CD4-positive, CD25-positive, alpha-beta regulatory T cell (primary cell): ENCODE measurements at regions not wholly inside any gene's neighbourhood (a gene's known extent, or its start where the extent isn't known, plus 50 kb on each side); places are given as distances from the start of the nearest gene placed in this dataset.

ENCODE experiments used
- ATAC-seq, 2 donors: fragments of 150-1000 bp; cut with Tn5 transposase; one replicate each; pipeline ENCODE4 v1.10.0; 2021; ENCODE audit warnings: low read depth in 2 of 2, moderate number of reproducible peaks in 2 of 2, moderate library complexity in 1 of 2
- DNase-seq, 3 donors: peaks; one replicate each; pipeline versions ENCODE4 v3.0.0 to v3.0.0-alpha.2; 2012 to 2022; ENCODE audit warnings: mixed read lengths in 1 of 3
- H3K27ac ChIP-seq: one replicate; pipeline ENCODE4 v1.7.0; 2013; ENCODE audit warnings: mild to moderate bottlenecking, low read length; ENCODE audit not compliant: insufficient read depth, poor library complexity, severe bottlenecking
- H3K27me3 ChIP-seq: one replicate; pipeline ENCODE4 v1.7.0; 2013; ENCODE audit warnings: low read length; ENCODE audit not compliant: control insufficient read depth, insufficient read depth
- H3K36me3 ChIP-seq: one replicate; pipeline ENCODE4 v1.7.0; 2013; ENCODE audit warnings: mild to moderate bottlenecking, low read length, moderate library complexity; ENCODE audit not compliant: control insufficient read depth, insufficient read depth
- H3K4me1 ChIP-seq: 2 replicates; pipeline ENCODE4 v1.7.0; 2013; ENCODE audit warnings: mild to moderate bottlenecking, low read length; ENCODE audit not compliant: insufficient read depth, control insufficient read depth, poor library complexity, severe bottlenecking
- H3K4me3 ChIP-seq: one replicate; pipeline ENCODE4 v1.7.0; 2013; ENCODE audit warnings: low read depth, mild to moderate bottlenecking, low read length, moderate library complexity
- H3K9me3 ChIP-seq, 2 experiments: 1 replicate in 1 of 2; 2 replicates in 1 of 2; pipeline ENCODE4 v1.7.0; 2013; ENCODE audit warnings: low read length in 2 of 2, mild to moderate bottlenecking in 1 of 2, moderate library complexity in 1 of 2; ENCODE audit not compliant: control insufficient read depth in 2 of 2
- H3K27ac Mint-ChIP-seq, 3 donors: one replicate each; pipeline ENCODE4 v1.8.0; 2020 to 2022; ENCODE audit warnings: mild to moderate bottlenecking in 3 of 3, mixed read lengths in 3 of 3, moderate library complexity in 2 of 3
- H3K27me3 Mint-ChIP-seq: one replicate; pipeline ENCODE4 v1.8.0; 2022; ENCODE audit warnings: mild to moderate bottlenecking, mixed read lengths
- H3K36me3 Mint-ChIP-seq: one replicate; pipeline ENCODE4 v1.8.0; 2020; ENCODE audit warnings: mixed read lengths
- H3K4me1 Mint-ChIP-seq, 4 donors: one replicate each; pipeline ENCODE4 v1.8.0; 2020 to 2022; ENCODE audit warnings: mixed read lengths in 4 of 4, mild to moderate bottlenecking in 1 of 4
- H3K4me3 Mint-ChIP-seq, 4 donors: one replicate each; pipeline ENCODE4 v1.8.0; 2020 to 2022; ENCODE audit warnings: mild to moderate bottlenecking in 4 of 4, mixed read lengths in 4 of 4, moderate library complexity in 3 of 4
- H3K9me3 Mint-ChIP-seq, 7 donors: one replicate each; pipeline ENCODE4 v1.8.0; 2020 to 2022; ENCODE audit warnings: mixed read lengths in 7 of 7, mild to moderate bottlenecking in 3 of 7, moderate library complexity in 2 of 7

GRCh38 chr5:44252545-44252944 lies 136.7 kb downstream of the FGF10 start:
- no peaks in the 10 kb centered on the region for H3K36me3 Mint-ChIP-seq
- no peak for ATAC-seq

GRCh38 chr5:44246986-44247385 lies 142.2 kb downstream of the FGF10 start:
- ATAC-seq: no peak
- Histone ChIP-seq H3K27me3 (no peaks in the 10 kb centered on the region), H3K36me3 (no peaks in the 10 kb centered on the region), H3K4me3 (no peak overlapping the region), H3K9me3 (no peaks in the 10 kb centered on the region), H3K4me1 (no peaks in the 10 kb centered on the region), H3K27ac (no peak overlapping the region)
- Mint-ChIP-seq H3K36me3 (no peaks in the 10 kb centered on the region), H3K4me1 (no peaks in the 10 kb centered on the region), H3K27me3 (no peaks in the 10 kb centered on the region), H3K4me3 (no peak overlapping the region), H3K9me3 (peaks cover 0 to 8% (median 1%) of the 10 kb centered on the region in 7 donors), H3K27ac (no peak overlapping the region)
- no peak for DNase-seq

More at GRCh38 chr5:44252545-44252944, 136.7 kb downstream of the FGF10 start:
- Mint-ChIP-seq H3K4me1 (no peaks in the 10 kb centered on the region), H3K27me3 (no peaks in the 10 kb centered on the region), H3K9me3 (peaks cover 0 to 6% (median 3%) of the 10 kb centered on the region in 7 donors), H3K27ac (no peak overlapping the region), H3K4me3 (no peak overlapping the region)
- H3K36me3 ChIP-seq: no peaks in the 10 kb centered on the region
- no peaks in the 10 kb centered on the region for H3K27me3 ChIP-seq
- H3K4me3 ChIP-seq: no peak overlapping the region
- no peaks in the 10 kb centered on the region for H3K9me3 ChIP-seq
- no peak for DNase-seq
- no peaks in the 10 kb centered on the region for H3K4me1 ChIP-seq
- H3K27ac ChIP-seq: no peak overlapping the region

- no peak overlapping the region for H3K27ac ChIP-seq
- no peaks in the 10 kb centered on the region for H3K9me3 ChIP-seq
- H3K27me3 ChIP-seq: no peaks in the 10 kb centered on the region
- Mint-ChIP-seq H3K4me3 (no peak overlapping the region), H3K4me1 (no peaks in the 10 kb centered on the region), H3K27me3 (no peaks in the 10 kb centered on the region), H3K36me3 (no peaks in the 10 kb centered on the region), H3K9me3 (peaks cover 0 to 8% (median 1%) of the 10 kb centered on the region in 7 donors), H3K27ac (no peak overlapping the region)
- H3K4me3 ChIP-seq: no peak overlapping the region
- DNase-seq (no peak), ATAC-seq (no peak)
- no peaks in the 10 kb centered on the region for H3K36me3 ChIP-seq
- H3K4me1 ChIP-seq: no peaks in the 10 kb centered on the region
These were observed 143.3 kb downstream of the FGF10 start for GRCh38 chr5:44245935-44246334.

GRCh38 chr5:44242791-44243190 lies 146.4 kb downstream of the FGF10 start:
- Histone ChIP-seq H3K9me3 (no peaks in the 10 kb centered on the region), H3K4me3 (no peak overlapping the region), H3K36me3 (no peaks in the 10 kb centered on the region), H3K27me3 (no peaks in the 10 kb centered on the region), H3K4me1 (no peaks in the 10 kb centered on the region), H3K27ac (no peak overlapping the region)
- Mint-ChIP-seq H3K27ac (no peak overlapping the region), H3K9me3 (peaks cover 0 to 4% (median 1%) of the 10 kb centered on the region in 7 donors), H3K27me3 (no peaks in the 10 kb centered on the region), H3K4me1 (no peaks in the 10 kb centered on the region), H3K4me3 (no peak overlapping the region), H3K36me3 (no peaks in the 10 kb centered on the region)
- ATAC-seq (no peak), DNase-seq (no peak)

- Mint-ChIP-seq H3K4me3 (no peak overlapping the region), H3K36me3 (no peaks in the 10 kb centered on the region), H3K27ac (no peak overlapping the region), H3K27me3 (no peaks in the 10 kb centered on the region), H3K4me1 (no peaks in the 10 kb centered on the region), H3K9me3 (peaks cover 0 to 12% (median 6%) of the 10 kb centered on the region in 7 donors)
- H3K9me3 ChIP-seq: peaks cover 0 to 3% of the 10 kb centered on the region in 2 experiments
- ATAC-seq (no peak), DNase-seq (no peak)
- H3K27me3 ChIP-seq: no peaks in the 10 kb centered on the region
- H3K27ac ChIP-seq: no peak overlapping the region
- H3K4me1 ChIP-seq: no peaks in the 10 kb centered on the region
- no peak overlapping the region for H3K4me3 ChIP-seq
- no peaks in the 10 kb centered on the region for H3K36me3 ChIP-seq
These were observed 153.2 kb downstream of the FGF10 start for GRCh38 chr5:44236040-44236439.

- Histone ChIP-seq H3K9me3 (peaks cover 0 to 3% of the 10 kb centered on the region in 2 experiments), H3K27me3 (no peaks in the 10 kb centered on the region), H3K36me3 (no peaks in the 10 kb centered on the region), H3K27ac (no peak overlapping the region), H3K4me1 (no peaks in the 10 kb centered on the region), H3K4me3 (no peak overlapping the region)
- peaks cover 0 to 22% (median 6%) of the 10 kb centered on the region in 7 donors for H3K9me3 Mint-ChIP-seq
- no peak overlapping the region for H3K27ac Mint-ChIP-seq
- H3K36me3 Mint-ChIP-seq: no peaks in the 10 kb centered on the region
- no peaks in the 10 kb centered on the region for H3K27me3 Mint-ChIP-seq
- no peak overlapping the region for H3K4me3 Mint-ChIP-seq
- DNase-seq (no peak), ATAC-seq (no peak)
- no peaks in the 10 kb centered on the region for H3K4me1 Mint-ChIP-seq
These were observed 155.5 kb downstream of the FGF10 start for GRCh38 chr5:44233691-44234090.

GRCh38 chr5:44225231-44226160 lies 163.7 kb downstream of the FGF10 start:
- H3K4me1 Mint-ChIP-seq: no peaks in the 10 kb centered on the region
- Histone ChIP-seq H3K9me3 (no peaks in the 10 kb centered on the region), H3K27ac (no peak overlapping the region), H3K4me3 (no peak overlapping the region), H3K4me1 (no peaks in the 10 kb centered on the region), H3K27me3 (no peaks in the 10 kb centered on the region), H3K36me3 (no peaks in the 10 kb centered on the region)
- peaks cover 0 to 7% (median 5%) of the 10 kb centered on the region in 7 donors for H3K9me3 Mint-ChIP-seq
- no peaks in the 10 kb centered on the region for H3K36me3 Mint-ChIP-seq
- H3K27ac Mint-ChIP-seq: no peak overlapping the region
- DNase-seq: no peak
- no peaks in the 10 kb centered on the region for H3K27me3 Mint-ChIP-seq
- no peak overlapping the region for H3K4me3 Mint-ChIP-seq
- ATAC-seq: no peak

- Histone ChIP-seq H3K4me1 (no peaks in the 10 kb centered on the region), H3K36me3 (no peaks in the 10 kb centered on the region), H3K27me3 (no peaks in the 10 kb centered on the region), H3K4me3 (no peak overlapping the region), H3K27ac (no peak overlapping the region), H3K9me3 (no peaks in the 10 kb centered on the region)
- Mint-ChIP-seq H3K27ac (no peak overlapping the region), H3K36me3 (peaks cover 3% of the 10 kb centered on the region), H3K27me3 (no peaks in the 10 kb centered on the region), H3K9me3 (peaks cover 3 to 26% (median 8%) of the 10 kb centered on the region in 7 donors), H3K4me3 (no peak overlapping the region), H3K4me1 (no peaks in the 10 kb centered on the region)
- no peak for DNase-seq
- ATAC-seq: no peak
These were observed 189.8 kb downstream of the FGF10 start for GRCh38 chr5:44199408-44199807.
